ENCODE measurements at regions not wholly inside any gene's neighbourhood (a gene's known extent, or its start where the extent isn't known, plus 50 kb on each side); places are given as distances from the start of the nearest gene placed in this dataset.
"Not testable (repeated sequence)": the region's sequence is repeated elsewhere in the genome, so short reads cannot be mapped to it uniquely, and the experiment has no call there.

DNA sequence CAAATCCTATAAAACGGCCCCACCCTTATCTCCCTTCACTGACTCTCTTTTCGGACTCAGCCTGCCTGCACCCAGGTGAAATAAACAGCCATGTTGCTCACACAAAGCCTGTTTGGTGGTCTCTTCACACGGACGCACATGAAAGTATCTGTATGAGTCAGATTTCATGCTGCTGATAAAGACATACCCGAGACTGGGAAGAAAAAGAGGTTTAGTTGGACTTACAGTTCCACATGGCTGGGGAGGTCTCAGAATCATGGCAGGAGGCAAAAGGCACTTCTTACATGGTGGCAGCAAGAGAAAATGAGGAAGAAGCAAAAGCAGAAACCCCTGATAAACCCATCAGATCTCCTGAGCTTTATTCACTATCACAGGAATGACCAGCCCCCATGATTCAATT lies 249.3 kb upstream of the SPTLC3 start:
- H3K4me1 Mint-ChIP-seq; H3K27ac ChIP-seq; H4K20me1 ChIP-seq (ENCODE audit: low read depth); H3K4me2 ChIP-seq; H3K9me3 ChIP-seq (ENCODE audit: low read depth); H3K36me3 ChIP-seq; H3K27ac Mint-ChIP-seq; H3K9ac ChIP-seq; H3F3A ChIP-seq (ENCODE audit: low read depth); H3K9me3 Mint-ChIP-seq; H2AFZ ChIP-seq (replicated peaks); H3K4me3 ChIP-seq; H3K36me3 Mint-ChIP-seq; DNase-seq (ENCODE audit: low spot score); H3K4me3 Mint-ChIP-seq; H3K79me2 ChIP-seq (ENCODE audit: low read depth); H3K4me1 ChIP-seq; H3K27me3 Mint-ChIP-seq (ENCODE audit: insufficient read depth, low read depth); H3K27me3 ChIP-seq: not testable (repeated sequence)

DNA sequence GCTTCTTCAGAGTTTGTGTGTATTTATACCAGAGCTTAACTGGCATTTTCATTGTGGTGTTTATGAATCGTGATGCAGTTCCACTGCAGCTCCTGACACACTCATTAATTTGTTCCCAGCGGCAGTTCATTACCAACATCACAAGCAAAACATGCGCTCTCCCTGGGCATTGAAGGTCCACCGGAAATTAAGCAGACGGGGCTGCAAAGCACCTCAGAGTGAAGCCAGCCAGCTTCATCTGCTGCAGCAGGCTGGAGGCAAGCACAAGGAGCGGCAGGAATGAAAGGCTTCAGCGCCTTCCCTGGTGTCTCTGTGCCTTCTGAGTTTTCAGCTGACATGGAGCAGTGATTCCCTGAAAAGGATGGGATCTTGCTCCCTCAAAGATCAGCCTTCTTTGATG lies 246.0 kb upstream of the SPTLC3 start:
- no peak for DNase-seq (ENCODE audit: low spot score)

DNA sequence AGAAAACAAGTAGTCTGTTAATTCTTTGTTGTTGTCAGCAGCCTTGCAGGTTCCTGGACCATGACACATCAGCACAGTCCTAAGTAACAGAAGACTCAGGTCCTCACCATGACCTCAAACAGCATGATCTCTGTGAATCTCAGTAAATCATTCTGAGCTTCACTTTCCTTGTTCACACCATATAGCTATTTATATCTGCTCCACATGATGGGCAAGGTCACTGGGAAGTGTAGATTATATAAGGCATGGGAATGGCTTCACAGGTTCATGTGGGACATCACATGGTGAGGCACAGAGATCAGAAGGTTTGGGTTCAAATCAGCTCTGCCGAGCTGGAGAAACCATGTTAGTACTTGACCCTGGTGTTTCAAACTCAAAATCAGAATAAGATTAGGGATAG lies 245.4 kb upstream of the SPTLC3 start:
- DNase-seq (ENCODE audit: low spot score) = no peak
- Histone ChIP-seq H3K4me1 (no peaks in the 10 kb centered on the region), H3K27me3 (no peaks in the 10 kb centered on the region), H3K4me3 (no peak overlapping the region), H3K9me3 (ENCODE audit: low read depth) (no peaks in the 10 kb centered on the region), H4K20me1 (ENCODE audit: low read depth) (no peaks in the 10 kb centered on the region), H3K9ac (no peak overlapping the region), H3K79me2 (ENCODE audit: low read depth) (no peaks in the 10 kb centered on the region), H3K36me3 (no peaks in the 10 kb centered on the region), H3F3A (ENCODE audit: low read depth) (no peaks in the 10 kb centered on the region), H2AFZ (replicated peaks) (no peak overlapping the region), H3K4me2 (no peak overlapping the region), H3K27ac (no peak overlapping the region)
- Mint-ChIP-seq H3K9me3 (no peaks in the 10 kb centered on the region), H3K36me3 (no peaks in the 10 kb centered on the region), H3K4me3 (no peak overlapping the region), H3K27ac (no peak overlapping the region), H3K27me3 (ENCODE audit: insufficient read depth, low read depth) (peaks cover 4% of the 10 kb centered on the region), H3K4me1 (peaks cover 4% of the 10 kb centered on the region)
- TF ChIP-seq, protein P1, sequence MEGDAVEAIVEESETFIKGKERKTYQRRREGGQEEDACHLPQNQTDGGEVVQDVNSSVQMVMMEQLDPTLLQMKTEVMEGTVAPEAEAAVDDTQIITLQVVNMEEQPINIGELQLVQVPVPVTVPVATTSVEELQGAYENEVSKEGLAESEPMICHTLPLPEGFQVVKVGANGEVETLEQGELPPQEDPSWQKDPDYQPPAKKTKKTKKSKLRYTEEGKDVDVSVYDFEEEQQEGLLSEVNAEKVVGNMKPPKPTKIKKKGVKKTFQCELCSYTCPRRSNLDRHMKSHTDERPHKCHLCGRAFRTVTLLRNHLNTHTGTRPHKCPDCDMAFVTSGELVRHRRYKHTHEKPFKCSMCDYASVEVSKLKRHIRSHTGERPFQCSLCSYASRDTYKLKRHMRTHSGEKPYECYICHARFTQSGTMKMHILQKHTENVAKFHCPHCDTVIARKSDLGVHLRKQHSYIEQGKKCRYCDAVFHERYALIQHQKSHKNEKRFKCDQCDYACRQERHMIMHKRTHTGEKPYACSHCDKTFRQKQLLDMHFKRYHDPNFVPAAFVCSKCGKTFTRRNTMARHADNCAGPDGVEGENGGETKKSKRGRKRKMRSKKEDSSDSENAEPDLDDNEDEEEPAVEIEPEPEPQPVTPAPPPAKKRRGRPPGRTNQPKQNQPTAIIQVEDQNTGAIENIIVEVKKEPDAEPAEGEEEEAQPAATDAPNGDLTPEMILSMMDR (IDR thresholded peaks at IDR 0.05) = no peak
- TF ChIP-seq EZH2 (IDR thresholded peaks at IDR 0.05) (no peak), EZH2phosphoT487 (IDR thresholded peaks at IDR 0.05) (no peak)

More for the DNA sequence above, 246.0 kb upstream of the SPTLC3 start:
- Mint-ChIP-seq H3K9me3 (no peaks in the 10 kb centered on the region), H3K36me3 (no peaks in the 10 kb centered on the region), H3K27me3 (ENCODE audit: insufficient read depth, low read depth) (peaks cover 4% of the 10 kb centered on the region), H3K4me3 (no peak overlapping the region), H3K27ac (no peak overlapping the region), H3K4me1 (peaks cover 4% of the 10 kb centered on the region)
- H3K4me2 ChIP-seq = no peak overlapping the region
- H3K36me3 ChIP-seq = no peaks in the 10 kb centered on the region
- H2AFZ ChIP-seq (replicated peaks) = no peak overlapping the region
- no peak overlapping the region for H3K4me3 ChIP-seq
- no peaks in the 10 kb centered on the region for H3K79me2 ChIP-seq (ENCODE audit: low read depth)
- no peaks in the 10 kb centered on the region for H4K20me1 ChIP-seq (ENCODE audit: low read depth)
- no peaks in the 10 kb centered on the region for H3F3A ChIP-seq (ENCODE audit: low read depth)
- H3K9ac ChIP-seq = no peak overlapping the region
- H3K4me1 ChIP-seq = no peaks in the 10 kb centered on the region
- H3K27ac ChIP-seq = no peak overlapping the region
- no peaks in the 10 kb centered on the region for H3K9me3 ChIP-seq (ENCODE audit: low read depth)
- H3K27me3 ChIP-seq = no peaks in the 10 kb centered on the region
- TF ChIP-seq EZH2phosphoT487 (IDR thresholded peaks at IDR 0.05) (no peak), EZH2 (IDR thresholded peaks at IDR 0.05) (no peak)
- TF ChIP-seq, protein P1 (IDR thresholded peaks at IDR 0.05) = no peak

DNA sequence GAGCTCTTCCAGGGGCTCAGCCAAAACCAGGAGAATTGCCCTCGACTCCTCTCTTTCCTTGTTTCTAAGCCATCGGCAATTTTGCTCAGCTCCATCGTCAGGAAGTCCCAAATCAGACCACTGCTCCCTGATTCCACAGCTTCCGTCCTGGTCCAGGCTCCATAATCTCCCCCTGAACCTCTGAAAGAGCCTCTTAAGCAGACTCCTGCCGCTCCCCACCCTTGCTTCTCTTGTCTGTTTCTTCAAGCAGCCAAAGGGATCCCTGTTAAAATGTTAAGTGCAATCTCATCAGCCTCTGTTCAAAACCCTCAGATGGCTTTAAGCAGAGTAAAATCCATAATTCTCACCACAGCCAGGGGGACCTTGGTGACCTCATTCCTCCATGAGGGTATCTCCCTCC lies 244.7 kb upstream of the SPTLC3 start:
- H3K27me3 Mint-ChIP-seq (ENCODE audit: insufficient read depth, low read depth) = peaks cover 4% of the 10 kb centered on the region
- Histone ChIP-seq H3K4me2 (no peak overlapping the region), H3F3A (ENCODE audit: low read depth) (no peaks in the 10 kb centered on the region), H3K27ac (no peak overlapping the region), H3K4me1 (no peaks in the 10 kb centered on the region), H3K36me3 (no peaks in the 10 kb centered on the region), H3K4me3 (no peak overlapping the region), H3K27me3 (no peaks in the 10 kb centered on the region), H4K20me1 (ENCODE audit: low read depth) (no peaks in the 10 kb centered on the region), H2AFZ (replicated peaks) (no peak overlapping the region), H3K9me3 (ENCODE audit: low read depth) (no peaks in the 10 kb centered on the region), H3K79me2 (ENCODE audit: low read depth) (no peaks in the 10 kb centered on the region), H3K9ac (no peak overlapping the region)
- H3K36me3 Mint-ChIP-seq = no peaks in the 10 kb centered on the region
- peaks cover 4% of the 10 kb centered on the region for H3K4me1 Mint-ChIP-seq
- H3K9me3 Mint-ChIP-seq = no peaks in the 10 kb centered on the region
- H3K27ac Mint-ChIP-seq = no peak overlapping the region
- TF ChIP-seq, protein P1 (IDR thresholded peaks at IDR 0.05) = no peak
- no peak for TF ChIP-seq EZH2phosphoT487 (IDR thresholded peaks at IDR 0.05)
- TF ChIP-seq EZH2 (IDR thresholded peaks at IDR 0.05) = no peak
- no peak overlapping the region for H3K4me3 Mint-ChIP-seq
- no peak for DNase-seq (ENCODE audit: low spot score)
